ENCODE measurements at regions not wholly inside any gene's neighbourhood (a gene's known extent, or its start where the extent isn't known, plus 50 kb on each side); places are given as distances from the start of the nearest gene placed in this dataset.

DNA sequence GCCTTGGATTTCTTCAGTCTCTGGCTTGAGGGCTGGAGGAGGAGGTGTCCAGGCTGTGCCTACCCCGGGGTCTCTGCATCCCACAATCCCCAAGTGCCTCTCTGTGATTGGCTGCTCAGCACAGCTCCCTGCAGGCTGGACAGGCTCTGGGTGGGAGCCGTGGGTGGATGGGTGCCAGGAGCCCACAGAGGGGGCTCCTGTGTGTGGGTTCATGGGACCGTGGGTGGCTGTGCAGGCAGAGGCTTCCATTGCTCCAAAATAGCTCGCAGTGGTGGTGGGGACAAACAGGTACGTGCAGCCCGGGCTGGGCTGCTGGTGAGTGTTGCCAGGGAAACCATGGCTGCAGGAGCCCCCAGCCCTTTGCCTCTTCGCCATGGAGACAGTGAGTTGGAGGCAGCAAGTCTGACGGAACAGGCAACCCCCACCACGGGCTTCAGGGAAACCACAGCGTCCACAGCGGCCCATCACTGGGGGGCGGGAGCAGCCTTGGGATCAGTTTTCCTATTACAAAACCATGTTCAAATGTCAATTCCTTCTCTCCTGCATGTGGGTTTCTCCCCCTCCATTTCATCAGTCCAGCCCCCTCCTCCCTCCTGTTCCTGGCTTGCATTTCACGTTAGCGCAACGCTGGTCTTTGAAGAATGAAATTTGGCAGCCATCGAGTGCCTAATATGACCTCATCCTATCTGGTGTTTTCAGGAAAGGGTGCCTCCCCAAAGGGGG lies 155.2 kb downstream of the TRIM29 start:
- no peak for DNase-seq (ENCODE audit: low read depth)

DNA sequence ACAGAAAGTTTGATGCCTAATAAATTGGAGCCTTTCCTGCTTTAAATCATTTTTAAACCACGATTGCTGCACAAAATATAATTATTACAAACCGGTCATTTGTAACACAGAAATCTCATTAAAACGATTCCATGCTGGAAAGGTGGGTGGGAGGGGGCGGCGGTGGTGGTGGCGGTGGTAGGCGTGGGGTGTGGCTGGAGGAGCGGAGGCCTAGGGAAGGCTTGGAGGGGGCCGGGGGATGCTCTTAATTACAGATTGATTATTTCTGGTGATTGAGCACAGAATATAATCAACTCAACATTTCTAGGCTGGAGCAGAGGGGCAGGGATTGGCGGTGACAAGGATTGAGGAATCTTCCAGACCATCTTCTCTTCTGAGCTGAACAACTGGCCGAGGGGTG lies 157.5 kb downstream of the TRIM29 start:
- no peak for DNase-seq (ENCODE audit: low read depth)

DNA sequence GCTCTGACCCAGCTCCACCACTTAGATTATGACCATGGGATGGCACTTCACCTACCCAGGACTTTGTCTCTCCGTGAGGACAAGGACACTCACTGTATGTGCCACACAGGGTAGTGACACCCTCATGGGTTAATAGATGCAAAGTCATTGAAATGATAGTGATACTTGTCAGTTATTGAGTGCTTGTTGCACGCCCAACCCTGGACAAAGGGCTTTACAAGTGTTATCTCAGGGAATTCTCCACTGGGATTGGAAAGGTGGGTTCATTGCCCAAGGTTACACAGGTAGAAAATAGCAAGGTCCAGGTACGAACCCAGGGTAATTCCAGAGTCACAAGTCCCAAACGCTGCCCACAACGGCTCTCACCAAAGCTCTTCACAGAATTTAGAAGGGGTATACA lies 158.2 kb downstream of the TRIM29 start:
- DNase-seq (ENCODE audit: low read depth) = no peak

- DNase-seq (ENCODE audit: low read depth) = no peak
These were observed 159.2 kb downstream of the TRIM29 start for GRCh38 chr11:119978696-119979095.

DNA sequence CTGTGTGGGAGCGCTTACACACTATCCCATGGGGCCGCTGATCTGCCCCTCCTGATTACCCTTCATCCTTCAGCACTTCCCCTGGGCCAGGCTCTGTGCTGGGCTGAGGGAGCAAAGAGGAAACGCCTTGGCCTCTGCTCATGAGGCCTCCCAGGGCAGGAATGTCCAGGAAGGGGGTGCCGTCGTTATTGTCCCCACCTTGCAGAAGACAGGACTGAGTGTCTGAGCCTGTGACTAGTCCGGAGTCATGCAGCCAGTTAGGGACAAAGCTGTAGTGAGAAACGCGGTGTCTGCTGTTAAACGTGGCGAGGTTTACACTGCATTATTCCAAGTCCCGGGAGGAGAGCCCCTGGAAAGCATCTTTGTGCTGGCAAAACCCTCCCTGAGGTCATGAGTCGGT lies 160.0 kb downstream of the TRIM29 start:
- DNase-seq (ENCODE audit: low read depth) = no peak

GRCh38 chr11:119977561-119977860 lies 160.4 kb downstream of the TRIM29 start:
- DNase-seq (ENCODE audit: low read depth) = no peak

GRCh38 chr11:119976805-119977560 lies 160.9 kb downstream of the TRIM29 start:
- no peak for DNase-seq (ENCODE audit: low read depth)

DNA sequence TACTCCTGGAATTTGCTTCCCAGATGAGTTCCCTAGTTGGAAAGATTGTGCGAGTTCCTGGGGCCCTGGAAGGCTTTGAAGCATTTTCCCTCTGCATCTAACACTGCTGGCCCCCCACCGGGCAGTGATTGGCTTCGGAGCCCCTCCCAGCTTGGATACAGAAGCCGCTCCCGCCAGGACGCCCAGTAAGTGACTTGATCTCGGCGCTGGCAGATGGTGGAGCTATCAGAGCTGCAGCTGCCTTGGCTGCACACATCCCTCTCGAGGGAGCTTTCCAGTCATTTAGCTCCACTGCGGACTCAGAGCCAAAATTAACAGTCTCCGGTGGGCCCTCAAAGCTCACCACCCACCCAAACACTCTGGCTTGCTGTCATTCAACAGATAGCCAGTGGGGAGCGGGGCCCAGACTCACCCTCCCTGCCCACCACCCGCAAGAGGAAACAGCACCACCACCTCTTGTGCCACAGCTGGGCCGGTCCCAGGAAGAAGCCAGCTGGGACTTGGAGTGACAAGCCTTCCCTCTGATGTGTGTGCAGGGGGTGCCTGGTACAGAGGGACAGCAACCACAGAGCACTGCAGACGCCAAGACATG lies 162.3 kb downstream of the TRIM29 start:
- no peak for DNase-seq (ENCODE audit: low read depth)

DNA sequence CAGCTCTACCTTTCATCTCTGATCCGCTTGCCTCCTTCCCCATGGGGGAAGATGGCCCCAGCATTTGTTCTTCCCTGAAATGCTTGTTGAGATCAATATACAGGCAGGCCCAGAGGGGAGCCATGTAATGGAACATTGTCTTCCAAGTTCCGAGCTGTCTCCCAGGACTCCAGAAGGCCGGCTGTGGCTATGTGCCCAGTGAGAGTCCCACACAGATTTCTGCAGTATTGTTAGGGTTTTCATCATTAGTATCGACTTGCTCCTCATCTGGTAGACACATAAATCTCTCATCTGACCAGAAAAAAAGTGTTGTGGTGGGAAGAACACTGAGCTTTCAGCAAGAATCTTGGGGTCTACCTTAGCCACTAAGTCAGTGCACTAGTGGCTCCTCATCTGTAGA lies 163.4 kb downstream of the TRIM29 start:
- no peak for DNase-seq (ENCODE audit: low read depth)

- no peak for DNase-seq (ENCODE audit: low read depth)
These were observed 163.9 kb downstream of the TRIM29 start for GRCh38 chr11:119974051-119974450.

- no peak for DNase-seq (ENCODE audit: low read depth)
These were observed 165.6 kb downstream of the TRIM29 start for GRCh38 chr11:119972281-119972680.

DNA sequence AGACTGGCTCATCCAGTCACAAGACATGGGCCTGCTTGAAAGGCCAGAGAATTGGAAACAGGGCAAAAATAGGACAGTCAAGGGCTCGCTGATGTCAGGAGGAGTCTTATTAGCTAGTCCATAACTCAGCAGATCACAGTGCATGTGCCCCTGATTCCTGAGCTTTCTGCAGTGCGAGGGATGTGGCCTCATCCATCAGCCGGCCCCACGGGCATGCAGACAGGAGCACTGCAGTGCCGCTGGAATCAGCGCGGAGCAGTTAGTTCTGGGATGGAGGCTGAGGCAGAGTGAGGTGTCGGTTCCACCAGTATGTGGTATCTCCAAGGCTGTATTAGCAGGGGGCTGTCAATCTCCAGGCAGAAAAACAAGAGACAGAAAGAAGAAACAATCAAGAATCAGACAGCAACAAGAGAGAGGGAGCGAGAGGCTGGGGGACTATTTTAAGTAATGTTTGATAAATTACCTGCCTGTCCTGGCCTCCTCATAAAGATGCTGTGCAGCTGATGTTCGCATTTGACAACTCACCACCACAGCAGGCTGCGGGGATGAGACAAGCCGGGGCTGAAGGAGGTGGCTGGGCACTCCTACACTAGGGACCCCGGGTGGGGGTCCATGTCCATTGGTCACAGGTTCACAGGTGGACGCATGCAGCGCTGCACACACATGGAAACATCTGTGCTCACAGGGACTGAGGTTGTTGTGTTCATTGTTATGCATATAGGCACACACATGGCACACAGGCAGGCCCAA lies 167.2 kb downstream of the TRIM29 start:
- DNase-seq (ENCODE audit: low read depth) = no peak

GRCh38 chr11:119964136-119965025 lies 173.5 kb downstream of the TRIM29 start:
- no peak for DNase-seq (ENCODE audit: low read depth)

DNA sequence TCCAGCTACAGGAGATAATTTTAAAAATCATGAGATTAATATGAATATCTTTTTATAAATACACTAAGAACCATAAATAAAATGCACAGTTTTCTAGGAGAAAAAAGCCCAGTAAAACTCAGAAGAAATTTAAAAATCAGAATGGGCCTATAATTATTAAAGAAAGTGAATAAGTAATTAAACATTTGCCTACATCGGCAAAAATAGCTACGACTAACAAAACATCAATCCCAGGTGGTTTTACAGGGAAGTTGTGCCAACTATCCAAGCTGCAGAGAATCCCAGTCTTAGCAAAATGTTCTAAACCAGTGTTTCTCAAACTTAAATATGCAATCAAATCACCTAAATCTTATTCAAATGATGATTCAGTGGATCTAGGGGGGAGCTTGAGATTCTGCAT lies 180.0 kb downstream of the TRIM29 start:
- no peak for DNase-seq (ENCODE audit: low read depth)

- DNase-seq (ENCODE audit: low read depth) = no peak
These were observed 185.5 kb downstream of the TRIM29 start for GRCh38 chr11:119952441-119952840.

GRCh38 chr11:119943298-119943655 lies 194.6 kb downstream of the TRIM29 start:
- no peak for DNase-seq (ENCODE audit: low read depth)

GRCh38 chr11:119942583-119943297 lies 195.2 kb downstream of the TRIM29 start:
- no peak for DNase-seq (ENCODE audit: low read depth)

GRCh38 chr11:119941636-119942411 lies 196.1 kb downstream of the TRIM29 start:
- no peak for DNase-seq (ENCODE audit: low read depth)

DNA sequence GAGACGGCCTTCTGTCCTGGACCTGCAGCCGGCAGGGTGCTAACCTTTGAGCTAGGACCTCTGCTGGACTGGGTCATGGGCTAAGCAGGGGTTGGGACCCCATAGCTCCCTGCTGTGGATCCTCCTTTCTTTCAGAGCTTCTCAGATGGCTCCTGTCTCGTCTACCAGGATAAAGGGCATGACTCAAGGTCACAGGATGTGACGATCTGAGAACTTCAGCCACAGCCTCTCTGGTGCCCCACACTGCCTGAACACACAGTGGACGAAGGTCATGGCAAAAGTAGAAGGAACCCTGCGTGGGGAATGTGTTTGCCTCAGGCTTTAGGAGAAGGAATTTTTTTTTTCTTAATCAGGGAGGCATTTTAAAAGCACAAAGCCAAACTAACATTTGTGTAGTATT lies 196.7 kb downstream of the TRIM29 start:
- DNase-seq (ENCODE audit: low read depth) = no peak

DNA sequence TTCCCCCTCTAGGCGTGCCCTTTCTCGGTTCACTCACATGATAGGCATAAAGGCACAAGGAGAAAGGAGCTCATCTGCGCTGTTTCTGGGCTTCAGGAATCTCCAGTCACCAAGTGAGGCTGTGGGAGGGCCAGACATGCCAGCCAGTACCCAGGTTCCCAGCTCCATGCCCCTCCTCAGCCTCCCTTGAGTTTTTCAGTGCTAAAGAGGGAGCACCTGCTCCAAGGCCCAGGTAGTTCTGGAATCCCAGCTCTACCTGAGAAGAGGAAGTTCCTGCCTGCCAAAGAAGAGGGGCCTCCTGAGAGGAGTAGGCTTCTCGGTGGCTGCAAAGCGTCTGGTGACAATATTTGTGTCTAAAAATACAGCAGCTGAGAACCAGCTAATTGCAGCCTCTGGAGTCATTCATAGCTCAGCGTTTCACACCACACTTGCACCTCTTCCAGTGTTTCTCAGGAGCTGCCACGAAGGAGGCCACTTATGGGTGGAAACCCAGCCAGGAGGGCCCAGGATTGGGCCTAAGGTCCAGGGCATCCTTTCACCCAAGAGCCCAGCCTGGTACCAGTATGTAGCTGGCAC lies 197.4 kb downstream of the TRIM29 start:
- DNase-seq (ENCODE audit: low read depth) = no peak

Data from non-pigmented ciliary epithelial cell (primary cell).